Upper lobe of left lung (tissue), 6 donors: ENCODE measurements at regions not wholly inside any gene's neighbourhood (a gene's known extent, or its start where the extent isn't known, plus 50 kb on each side); places are given as distances from the start of the nearest gene placed in this dataset.
"Not testable (repeated sequence)": the region's sequence is repeated elsewhere in the genome, so short reads cannot be mapped to it uniquely, and the experiment has no call there.

Experiments used
- ATAC-seq, 2 donors: fragments of 200-7000 bp; cut with Tn5 transposase; one replicate each; pipeline ENCODE4 v1.9.1; 2022; ENCODE audit warnings: mild to moderate bottlenecking in 2 of 2, moderate library complexity in 2 of 2; ENCODE audit not compliant: low FRiP score in 2 of 2
- DNase-seq, 2 donors: peaks; one replicate each; pipeline ENCODE4 v3.0.0-alpha.2; 2019 to 2020
- H3K27ac ChIP-seq, 4 donors: fragments of 200-600 bp; sonication (generic); one replicate each; pipeline ENCODE4 v1.5.1; 2016 to 2019
- H3K27me3 ChIP-seq, 4 donors: fragments of 200-600 bp; sonication (generic); one replicate each; pipeline ENCODE4 v1.5.1; 2017 to 2019
- H3K36me3 ChIP-seq, 4 donors: fragments of 200-600 bp; sonication (generic); one replicate each; pipeline ENCODE4 v1.5.1; 2016 to 2019
- H3K4me1 ChIP-seq, 4 donors: fragments of 200-600 bp; sonication (generic); one replicate each; pipeline ENCODE4 v1.5.1; 2018 to 2019
- H3K4me3 ChIP-seq, 4 donors: fragments of 200-600 bp; sonication (generic); one replicate each; pipeline ENCODE4 v1.5.1; 2017 to 2019; ENCODE audit warnings: mild to moderate bottlenecking in 2 of 4, moderate library complexity in 1 of 4
- H3K9me3 ChIP-seq, 4 donors: fragments of 200-600 bp; sonication (generic); one replicate each; pipeline ENCODE4 v1.5.1; 2018 to 2019
- EP300 ChIP-seq, 4 donors: sonication (generic); formaldehyde crosslinking; IDR thresholded peaks; one replicate each; pipeline ENCODE4 v1.5.1; 2017; ENCODE audit warnings: antibody characterized with exemption in 4 of 4, control low read depth in 2 of 4
- POLR2A ChIP-seq, 4 donors: fragments of 450-650 bp; IDR thresholded peaks; one replicate each; pipeline ENCODE4 v1.5.1; 2016 to 2017; ENCODE audit warnings: antibody characterized with exemption in 4 of 4, mild to moderate bottlenecking in 2 of 4
- POLR2AphosphoS5 ChIP-seq, 2 donors: sonication (generic); formaldehyde crosslinking; IDR thresholded peaks; one replicate each; pipeline ENCODE4 v1.5.1; 2017; ENCODE audit warnings: antibody characterized with exemption in 2 of 2
- WGBS, 2 donors: methylation state at CpG; one replicate each; pipeline ENCODE4 v1.1.5; 2017 to 2018; 5-methylcytosine and 5-hydroxymethylcytosine counted together
- TF ChIP-seq, protein P1 (sequence below), 6 experiments: fragments of 450-650 bp in 4 of 6; fragments of 200-600 bp in 2 of 6; sonication (generic) in 2 of 6; IDR thresholded peaks; one replicate each; pipeline ENCODE4 v1.5.1; 2016 to 2019; ENCODE audit warnings: antibody characterized with exemption in 6 of 6
- donor health status: DM: no; HTN: no; CAD: no; lungs with moderate emphysema.
- donor health status: DM: no; HTN: yes; CAD: no; lungs with severe emphysema.

DNA sequence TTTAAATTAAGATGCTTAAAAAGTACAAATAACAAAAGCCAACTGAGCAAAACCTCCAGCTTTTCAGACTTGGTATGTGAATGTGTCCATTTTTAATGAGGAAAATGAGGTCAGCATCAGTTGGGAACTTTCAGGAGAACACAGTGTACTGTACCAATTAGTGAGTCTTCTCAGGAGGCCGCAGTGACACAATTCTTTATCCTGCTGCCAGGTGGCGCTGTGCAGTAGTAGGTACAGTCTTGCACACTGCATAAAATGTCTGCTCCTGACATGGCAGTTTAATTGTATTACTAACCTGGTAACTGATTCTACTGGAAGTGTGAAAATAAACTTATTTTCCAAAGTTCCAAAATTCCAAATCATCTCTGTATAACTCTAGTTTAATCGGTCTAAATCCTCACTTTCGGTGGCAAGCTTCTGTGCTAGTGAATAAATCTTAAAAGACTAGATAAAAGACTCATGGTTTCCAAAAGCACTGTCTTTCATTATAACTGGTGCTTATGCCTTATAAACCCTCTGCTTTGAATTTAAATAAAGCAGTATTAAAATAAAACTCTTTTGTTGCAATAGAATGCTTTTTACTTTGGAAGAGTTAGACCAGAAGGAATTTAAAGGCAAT, 214.8 kb upstream of the MMS22L start:
- ATAC-seq (peak in 1 of 2 donors; percentile 87), DNase-seq (peak in 1 of 2 donors; percentile 50)
- no peaks in the 10 kb centered on the region for H3K36me3 ChIP-seq
- no peak overlapping the region for H3K27ac ChIP-seq
- H3K4me1 ChIP-seq: no peaks in the 10 kb centered on the region
- no peak overlapping the region for H3K4me3 ChIP-seq
- H3K9me3 ChIP-seq: no peaks in the 10 kb centered on the region
- 39 to 44% methylated on average over 4 of the region's 4 CpGs for WGBS, 2 donors
- no peaks in the 10 kb centered on the region for H3K27me3 ChIP-seq
- TF ChIP-seq EP300 (IDR thresholded peaks at IDR 0.05): no peak
- TF ChIP-seq POLR2A (IDR thresholded peaks at IDR 0.05): no peak
- TF ChIP-seq, protein P1, sequence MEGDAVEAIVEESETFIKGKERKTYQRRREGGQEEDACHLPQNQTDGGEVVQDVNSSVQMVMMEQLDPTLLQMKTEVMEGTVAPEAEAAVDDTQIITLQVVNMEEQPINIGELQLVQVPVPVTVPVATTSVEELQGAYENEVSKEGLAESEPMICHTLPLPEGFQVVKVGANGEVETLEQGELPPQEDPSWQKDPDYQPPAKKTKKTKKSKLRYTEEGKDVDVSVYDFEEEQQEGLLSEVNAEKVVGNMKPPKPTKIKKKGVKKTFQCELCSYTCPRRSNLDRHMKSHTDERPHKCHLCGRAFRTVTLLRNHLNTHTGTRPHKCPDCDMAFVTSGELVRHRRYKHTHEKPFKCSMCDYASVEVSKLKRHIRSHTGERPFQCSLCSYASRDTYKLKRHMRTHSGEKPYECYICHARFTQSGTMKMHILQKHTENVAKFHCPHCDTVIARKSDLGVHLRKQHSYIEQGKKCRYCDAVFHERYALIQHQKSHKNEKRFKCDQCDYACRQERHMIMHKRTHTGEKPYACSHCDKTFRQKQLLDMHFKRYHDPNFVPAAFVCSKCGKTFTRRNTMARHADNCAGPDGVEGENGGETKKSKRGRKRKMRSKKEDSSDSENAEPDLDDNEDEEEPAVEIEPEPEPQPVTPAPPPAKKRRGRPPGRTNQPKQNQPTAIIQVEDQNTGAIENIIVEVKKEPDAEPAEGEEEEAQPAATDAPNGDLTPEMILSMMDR (IDR thresholded peaks at IDR 0.05): peak in 5 of 6 experiments; percentile 59 to 75 (median 64)

DNA sequence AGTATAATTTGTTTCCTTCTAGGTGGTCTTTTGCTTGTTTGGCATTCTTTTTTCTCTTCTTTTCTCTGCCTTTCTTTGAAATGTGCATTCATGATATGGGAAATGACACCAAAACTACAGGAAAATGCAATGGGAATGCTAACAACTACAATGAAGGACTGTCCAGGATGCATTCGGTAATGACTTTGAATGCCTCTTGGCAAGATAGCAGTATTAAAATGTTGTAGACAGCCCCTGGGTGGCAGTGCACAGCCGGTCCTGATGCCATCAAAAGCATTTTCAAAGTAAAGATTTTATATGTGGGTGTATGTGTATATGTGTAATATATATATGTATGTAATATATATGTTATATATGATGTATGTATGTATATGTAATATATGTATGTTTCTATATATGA, 218.8 kb upstream of the MMS22L start:
- no peaks in the 10 kb centered on the region for H3K4me1 ChIP-seq
- H3K9me3 ChIP-seq: no peaks in the 10 kb centered on the region
- DNase-seq (no peak), ATAC-seq (no peak)
- H3K27me3 ChIP-seq: no peaks in the 10 kb centered on the region
- H3K27ac ChIP-seq: no peak overlapping the region
- WGBS, 2 donors: 57 to 64% methylated on average over 2 of the region's 2 CpGs
- TF ChIP-seq POLR2A (IDR thresholded peaks at IDR 0.05): no peak
- no peak for TF ChIP-seq EP300 (IDR thresholded peaks at IDR 0.05)
- no peak for TF ChIP-seq POLR2AphosphoS5 (IDR thresholded peaks at IDR 0.05)
- TF ChIP-seq, protein P1 (IDR thresholded peaks at IDR 0.05): no peak
- no peaks in the 10 kb centered on the region for H3K36me3 ChIP-seq
- no peak overlapping the region for H3K4me3 ChIP-seq

DNA sequence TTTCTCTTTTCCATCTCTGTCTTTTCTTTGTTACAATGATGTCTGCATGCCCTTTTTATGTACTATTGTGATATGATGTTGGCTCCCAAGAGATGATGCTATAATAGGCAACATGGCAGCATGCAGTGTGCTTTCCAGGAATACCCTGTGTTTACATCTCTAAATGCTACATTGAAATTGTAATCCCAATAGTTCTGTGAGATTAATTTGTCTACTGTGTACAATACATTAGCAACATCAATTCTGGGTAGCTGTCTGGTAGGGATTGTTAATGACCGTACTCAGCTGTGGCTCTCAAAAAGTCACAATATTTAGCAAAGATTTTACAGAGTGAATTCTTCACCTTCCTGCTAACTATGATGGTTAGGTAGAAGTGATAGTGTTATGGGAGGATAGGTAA, 225.6 kb upstream of the MMS22L start:
- 97 to 100% methylated on average over 1 of the region's 1 CpG for WGBS, 2 donors
- Histone ChIP-seq H3K27me3 (no peaks in the 10 kb centered on the region), H3K9me3 (no peaks in the 10 kb centered on the region), H3K36me3 (no peaks in the 10 kb centered on the region), H3K27ac (no peak overlapping the region), H3K4me1 (no peaks in the 10 kb centered on the region), H3K4me3 (no peak overlapping the region)
- TF ChIP-seq POLR2A (IDR thresholded peaks at IDR 0.05) (no peak), EP300 (IDR thresholded peaks at IDR 0.05) (no peak), POLR2AphosphoS5 (IDR thresholded peaks at IDR 0.05) (no peak)
- TF ChIP-seq, protein P1 (IDR thresholded peaks at IDR 0.05): no peak
- DNase-seq (no peak), ATAC-seq (no peak)

DNA sequence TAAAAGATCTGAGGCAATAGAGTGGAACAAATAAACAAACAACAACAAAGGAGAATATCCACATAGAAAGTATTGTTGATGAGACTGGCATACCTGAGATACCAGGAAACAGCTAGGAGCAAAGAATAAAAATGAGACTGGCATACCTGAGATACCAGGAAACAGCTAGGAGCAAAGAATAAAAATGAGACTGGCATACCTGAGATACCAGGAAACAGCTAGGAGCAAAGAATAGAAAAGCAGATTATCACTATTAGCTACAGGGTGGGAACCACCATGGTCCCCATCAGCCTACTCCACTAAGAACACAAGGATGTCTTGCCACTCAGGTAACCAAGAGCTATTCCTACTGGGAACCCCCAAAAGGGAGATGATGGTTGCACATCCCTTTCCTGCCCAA, 230.2 kb upstream of the MMS22L start:
- not testable (repeated sequence) for ATAC-seq

DNA sequence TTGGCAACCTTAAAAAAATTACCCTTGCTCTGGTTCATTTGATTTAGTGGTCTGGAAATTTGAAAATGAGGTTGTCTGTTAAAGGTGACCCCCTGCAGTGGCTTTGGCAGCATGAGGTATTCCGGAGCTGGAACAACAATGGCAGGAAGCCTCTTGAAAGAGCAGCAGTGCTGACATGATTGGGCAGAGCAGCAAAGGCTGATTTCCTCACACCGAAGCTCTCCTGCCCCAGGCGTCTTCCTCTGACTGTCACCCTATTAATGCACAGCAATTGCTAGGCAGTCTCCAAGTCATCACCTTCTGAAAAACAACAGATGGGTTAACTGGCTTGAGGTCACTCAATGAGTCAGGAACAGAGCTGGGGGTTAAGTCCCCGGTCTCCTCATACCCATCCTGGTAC, 241.8 kb upstream of the MMS22L start:
- Histone ChIP-seq H3K4me1 (no peaks in the 10 kb centered on the region), H3K9me3 (no peaks in the 10 kb centered on the region), H3K36me3 (no peaks in the 10 kb centered on the region), H3K27ac (no peak overlapping the region), H3K4me3 (no peak overlapping the region), H3K27me3 (no peaks in the 10 kb centered on the region)
- no peak for DNase-seq
- WGBS, 2 donors: 19 to 20% methylated on average over 3 to 4 of the region's 4 CpGs
- TF ChIP-seq EP300 (IDR thresholded peaks at IDR 0.05): no peak
- TF ChIP-seq, protein P1 (IDR thresholded peaks at IDR 0.05): no peak
- no peak for ATAC-seq

More for the DNA sequence above, 230.2 kb upstream of the MMS22L start:
- not testable (repeated sequence) for H3K36me3 ChIP-seq, H3K4me1 ChIP-seq, DNase-seq, H3K9me3 ChIP-seq, H3K27ac ChIP-seq, H3K4me3 ChIP-seq, H3K27me3 ChIP-seq
